T-cell (primary cell): ENCODE measurements at regions not wholly inside any gene's neighbourhood (a gene's known extent, or its start where the extent isn't known, plus 50 kb on each side); places are given as distances from the start of the nearest gene placed in this dataset.

Experiments
- ATAC-seq, 4 experiments: fragments of 200-7000 bp in 3 of 4; fragments of 150-1000 bp in 1 of 4; cut with Tn5 transposase; replicated peaks in 1 of 4; 1 replicate in 3 of 4; 2 replicates in 1 of 4; pipeline ENCODE4 v1.10.0; 2021; ENCODE audit warnings: moderate library complexity in 3 of 4, mild to moderate bottlenecking in 2 of 4, moderate number of reproducible peaks in 1 of 4
- CTCF ChIA-PET, 2 donors: fragments of 300-600 bp; sonication (Branson Sonifier 250); formaldehyde crosslinking; loops; one replicate each; lab custom pipeline; 2022; ENCODE audit warnings: antibody characterized with exemption in 2 of 2; lab: Charles Lee
- POLR2A ChIA-PET, 2 donors: fragments of 300-600 bp; sonication (Branson Sonifier 250); formaldehyde crosslinking; loops; one replicate each; lab custom pipeline; 2022; ENCODE audit warnings: antibody characterized with exemption in 2 of 2; lab: Charles Lee
- DNase-seq, 35 experiments: peaks; one replicate each; pipeline versions ENCODE4 v3.0.0 to v3.0.0-alpha.2; 2013 to 2023
- H3K27ac ChIP-seq: one replicate; pipeline ENCODE4 v1.5.1; 2013; ENCODE audit warnings: low read length
- H3K27me3 ChIP-seq, 2 experiments: replicated peaks in 1 of 2; 1 replicate in 1 of 2; 2 replicates in 1 of 2; pipeline versions ENCODE4 v1.6.1 to v1.7.0; 2013; ENCODE audit warnings: low read length in 1 of 2, mixed read lengths in 1 of 2; ENCODE audit not compliant: control insufficient read depth in 2 of 2, insufficient read depth in 2 of 2; ENCODE audit errors: extremely low read depth in 1 of 2
- H3K36me3 ChIP-seq, 2 donors: 1 replicate in 1 of 2; 2 replicates in 1 of 2; pipeline versions ENCODE4 v1.6.1 to v1.7.0; 2013; ENCODE audit warnings: low read length in 1 of 2; ENCODE audit not compliant: control insufficient read depth in 2 of 2, insufficient read depth in 1 of 2; ENCODE audit errors: extremely low read depth in 1 of 2
- H3K4me1 ChIP-seq, 2 experiments: 1 replicate in 1 of 2; 2 replicates in 1 of 2; pipeline versions ENCODE4 v1.6.1 to v1.7.0; 2013; ENCODE audit warnings: low read length in 2 of 2, mixed read lengths in 1 of 2; ENCODE audit not compliant: insufficient read depth in 2 of 2, control insufficient read depth in 1 of 2; ENCODE audit errors: extremely low read depth in 1 of 2
- H3K4me3 ChIP-seq, 2 donors: 1 replicate in 1 of 2; 2 replicates in 1 of 2; pipeline versions ENCODE4 v1.5.1 to v1.7.0; 2013; ENCODE audit warnings: mild to moderate bottlenecking in 2 of 2, low read length in 1 of 2, moderate library complexity in 1 of 2; ENCODE audit not compliant: control insufficient read depth in 1 of 2; ENCODE audit errors: extremely low read depth in 1 of 2
- H3K9me3 ChIP-seq: 2 replicates; pipeline ENCODE4 v1.7.0; 2013
- H3K27ac Mint-ChIP-seq, 2 donors: one replicate each; pipeline ENCODE4 v1.8.0; 2020 to 2021; ENCODE audit warnings: mild to moderate bottlenecking in 2 of 2, mixed read lengths in 2 of 2
- H3K27me3 Mint-ChIP-seq, 2 donors: one replicate each; pipeline ENCODE4 v1.8.0; 2021 to 2022; ENCODE audit warnings: mixed read lengths in 2 of 2
- H3K36me3 Mint-ChIP-seq: one replicate; pipeline ENCODE4 v1.8.0; 2021; ENCODE audit warnings: mixed read lengths
- H3K4me1 Mint-ChIP-seq, 3 donors: one replicate each; pipeline ENCODE4 v1.8.0; 2020 to 2022; ENCODE audit warnings: mixed read lengths in 3 of 3, mild to moderate bottlenecking in 1 of 3
- H3K4me3 Mint-ChIP-seq, 3 donors: one replicate each; pipeline ENCODE4 v1.8.0; 2020 to 2022; ENCODE audit warnings: mild to moderate bottlenecking in 3 of 3, mixed read lengths in 3 of 3, moderate library complexity in 3 of 3
- H3K9me3 Mint-ChIP-seq, 3 donors: one replicate each; pipeline ENCODE4 v1.8.0; 2020 to 2022; ENCODE audit warnings: mixed read lengths in 3 of 3
- WGBS: methylation state at CpG from one replicate; pipeline ENCODE4 v1.1.5; 2013; ENCODE audit warnings: missing lambda C conversion rate; ENCODE audit not compliant: insufficient coverage; 5-methylcytosine and 5-hydroxymethylcytosine counted together

DNA sequence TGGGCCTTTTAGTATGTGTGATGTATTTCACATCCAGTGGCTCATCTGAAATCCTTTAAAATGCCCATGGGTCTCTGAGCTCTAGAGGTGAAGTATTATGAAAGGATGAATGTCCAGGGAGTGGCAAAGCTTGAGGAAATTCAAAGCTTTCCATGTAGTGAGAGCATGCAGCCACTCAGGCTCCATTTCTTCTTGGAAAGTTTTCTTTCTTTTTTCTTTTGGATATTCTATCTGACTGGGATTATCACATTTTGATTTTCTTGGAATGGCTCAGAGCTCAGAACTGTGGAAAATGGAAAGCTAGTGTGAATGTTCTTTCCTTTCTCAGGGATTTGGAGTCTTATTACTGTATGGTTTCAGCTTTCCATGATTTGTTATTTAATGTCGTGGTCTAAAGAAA is 397.4 kb downstream of the CD109 start:
- no peak for DNase-seq
- no peaks in the 10 kb centered on the region for H3K36me3 ChIP-seq
- peaks cover 0 to 3% (median 0%) of the 10 kb centered on the region in 3 donors for H3K9me3 Mint-ChIP-seq
- WGBS, result no CpG with 5 or more reads among the region's 1 CpG
- CTCF ChIA-PET, result interaction anchor here in 1 of 2 donors (0.7 to 1.2 kb wide), 3 partner anchors 13 to 1117 kb away, joined by 3 read pairs; no protein-coding TSS in a partner anchor
- no peaks in the 10 kb centered on the region for H3K27me3 Mint-ChIP-seq
- no peaks in the 10 kb centered on the region for H3K4me1 ChIP-seq
- H3K27ac Mint-ChIP-seq, result no peak overlapping the region
- no peaks in the 10 kb centered on the region for H3K36me3 Mint-ChIP-seq
- H3K4me3 Mint-ChIP-seq, result no peak overlapping the region
- no peak overlapping the region for H3K27ac ChIP-seq
- H3K27me3 ChIP-seq, result no peaks in the 10 kb centered on the region
- no peaks in the 10 kb centered on the region for H3K9me3 ChIP-seq
- POLR2A ChIA-PET, result interaction anchor here in 1 of 2 donors (0.5 kb wide), 1 partner anchor 58 kb away, joined by 10 read pairs; no protein-coding TSS in a partner anchor
- H3K4me1 Mint-ChIP-seq, result no peaks in the 10 kb centered on the region
- no peak overlapping the region for H3K4me3 ChIP-seq
- no peak for ATAC-seq

DNA sequence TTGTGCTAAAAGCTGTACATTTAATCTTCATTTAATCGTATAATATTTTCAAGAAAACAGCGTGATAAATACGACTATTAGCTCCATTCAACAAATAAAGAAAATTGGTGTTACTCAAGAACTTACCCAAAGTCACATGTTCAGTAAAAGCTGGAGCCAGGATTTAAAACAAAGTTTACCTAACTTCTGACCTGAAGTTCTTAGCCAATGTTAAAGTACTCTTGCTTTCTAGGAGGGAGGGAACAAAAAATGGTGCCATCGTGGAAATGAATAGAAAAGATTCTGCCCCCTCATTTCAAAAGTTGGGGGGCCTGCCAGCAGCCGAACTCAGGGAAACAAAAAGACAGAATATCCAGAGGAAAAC is 395.8 kb downstream of the CD109 start:
- no peaks in the 10 kb centered on the region for H3K36me3 Mint-ChIP-seq
- ChIA-PET CTCF (interaction anchor here (1.0 to 2.1 kb wide), 3 partner anchors 87 to 1117 kb away, joined by 5 to 20 read pairs (median 9); no protein-coding TSS in a partner anchor), POLR2A (no interaction called here)
- no peaks in the 10 kb centered on the region for H3K4me1 Mint-ChIP-seq
- peaks cover 0 to 3% (median 0%) of the 10 kb centered on the region in 3 donors for H3K9me3 Mint-ChIP-seq
- 83% methylated on average over 1 of the region's 5 CpGs for WGBS
- no peak for DNase-seq
- Histone ChIP-seq H3K27me3 (no peaks in the 10 kb centered on the region), H3K27ac (no peak overlapping the region), H3K4me3 (no peak overlapping the region), H3K4me1 (no peaks in the 10 kb centered on the region), H3K9me3 (no peaks in the 10 kb centered on the region), H3K36me3 (no peaks in the 10 kb centered on the region)
- H3K4me3 Mint-ChIP-seq, result no peak overlapping the region
- no peak overlapping the region for H3K27ac Mint-ChIP-seq
- ATAC-seq, result no peak
- H3K27me3 Mint-ChIP-seq, result no peaks in the 10 kb centered on the region

DNA sequence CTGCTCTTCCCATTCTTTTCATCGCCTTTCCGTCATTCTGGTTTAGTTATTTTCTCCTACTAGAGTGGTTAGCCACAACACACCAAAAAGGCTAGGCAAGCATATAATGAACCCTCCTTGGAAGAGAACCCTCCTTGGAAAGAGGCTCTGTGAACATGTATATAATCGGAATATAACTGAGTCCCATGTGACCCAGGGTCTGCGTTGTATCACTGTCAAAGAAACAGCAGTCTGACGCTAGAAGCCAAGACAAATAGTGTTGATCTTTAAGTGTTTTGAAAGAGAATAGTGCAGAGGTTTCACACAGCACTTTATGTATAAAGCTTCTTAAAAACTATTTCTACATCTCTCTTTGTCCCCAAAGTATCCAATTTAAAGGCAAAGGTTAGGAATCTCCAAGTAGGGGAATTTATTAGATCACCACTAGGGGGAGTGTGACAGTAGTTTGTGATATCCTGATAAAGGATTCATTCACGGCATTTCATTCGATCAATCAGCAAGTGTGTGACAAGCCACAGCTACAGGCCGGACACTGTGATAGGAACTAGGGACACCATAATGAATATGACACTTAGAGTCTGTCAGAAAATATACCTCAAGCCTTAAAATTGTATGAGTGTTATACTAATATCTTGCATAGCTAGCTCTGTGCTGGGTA is 395.3 kb downstream of the CD109 start:
- Histone ChIP-seq H3K27ac (no peak overlapping the region), H3K9me3 (no peaks in the 10 kb centered on the region), H3K4me3 (no peak overlapping the region), H3K36me3 (no peaks in the 10 kb centered on the region), H3K4me1 (no peaks in the 10 kb centered on the region), H3K27me3 (no peaks in the 10 kb centered on the region)
- Mint-ChIP-seq H3K27ac (no peak overlapping the region), H3K36me3 (no peaks in the 10 kb centered on the region), H3K4me3 (no peak overlapping the region), H3K4me1 (no peaks in the 10 kb centered on the region), H3K27me3 (no peaks in the 10 kb centered on the region), H3K9me3 (peaks cover 0 to 3% (median 0%) of the 10 kb centered on the region in 3 donors)
- WGBS, result 100% methylated on average over 3 of the region's 8 CpGs
- ChIA-PET POLR2A (no interaction called here), CTCF (interaction anchor here (0.6 to 2.1 kb wide), 4 partner anchors 87 to 1118 kb away, joined by 3 to 20 read pairs (median 7); no protein-coding TSS in a partner anchor)
- DNase-seq (peak in 1 of 35 experiments; percentile 25), ATAC-seq (no peak)

DNA sequence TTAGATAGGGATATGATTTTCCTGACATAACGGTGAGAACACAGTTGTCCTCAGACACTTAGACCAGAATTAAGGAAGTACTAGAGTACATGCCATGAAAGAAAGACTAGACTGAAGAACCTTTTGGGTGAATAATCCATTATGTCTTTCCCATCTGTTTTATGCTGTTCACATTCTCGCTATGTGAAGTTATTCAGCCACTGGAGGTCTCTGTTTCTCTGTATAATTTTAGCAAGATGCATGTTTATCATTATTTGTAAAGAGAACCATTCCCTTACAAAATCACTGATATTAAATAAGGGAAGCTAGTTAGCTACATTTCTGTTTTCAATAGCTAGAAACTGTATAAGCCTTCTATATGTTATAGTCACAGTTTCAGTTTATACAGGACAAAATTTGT is 391.9 kb downstream of the CD109 start:
- Mint-ChIP-seq H3K36me3 (no peaks in the 10 kb centered on the region), H3K4me1 (no peaks in the 10 kb centered on the region), H3K4me3 (no peak overlapping the region), H3K27me3 (no peaks in the 10 kb centered on the region), H3K27ac (no peak overlapping the region), H3K9me3 (no peaks in the 10 kb centered on the region)
- Histone ChIP-seq H3K27me3 (no peaks in the 10 kb centered on the region), H3K9me3 (no peaks in the 10 kb centered on the region), H3K36me3 (no peaks in the 10 kb centered on the region), H3K4me3 (no peak overlapping the region), H3K27ac (no peak overlapping the region), H3K4me1 (no peaks in the 10 kb centered on the region)
- CTCF ChIA-PET, result no interaction called here
- WGBS, result no CpG with 5 or more reads among the region's 2 CpGs
- POLR2A ChIA-PET, result no interaction called here
- DNase-seq (no peak), ATAC-seq (no peak)

DNA sequence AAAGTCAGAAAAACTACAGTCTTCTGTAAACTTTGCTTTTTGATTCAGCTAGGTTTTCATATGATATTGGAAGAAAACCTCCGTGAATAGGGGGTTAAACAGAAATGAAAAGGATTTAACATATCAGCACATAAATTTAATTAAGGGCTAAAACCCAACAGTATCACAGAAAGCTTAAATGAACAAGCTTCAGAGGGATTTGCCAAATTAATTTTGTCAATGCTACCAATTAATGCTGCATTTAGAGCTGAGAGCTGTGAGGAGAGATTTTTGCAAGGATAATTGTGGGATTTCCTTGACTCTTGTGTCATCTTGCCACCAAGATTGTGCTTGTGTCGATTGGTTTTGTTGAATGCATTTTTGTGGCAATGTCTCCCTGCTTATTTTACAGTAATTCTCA is 379.9 kb downstream of the CD109 start:
- Mint-ChIP-seq H3K27ac (no peak overlapping the region), H3K4me3 (no peak overlapping the region), H3K9me3 (peaks cover 0 to 5% (median 0%) of the 10 kb centered on the region in 3 donors), H3K27me3 (no peaks in the 10 kb centered on the region), H3K36me3 (no peaks in the 10 kb centered on the region), H3K4me1 (no peaks in the 10 kb centered on the region)
- H3K27ac ChIP-seq, result no peak overlapping the region
- ATAC-seq (no peak), DNase-seq (no peak)
- CTCF ChIA-PET, result no interaction called here
- no peak overlapping the region for H3K4me3 ChIP-seq
- H3K36me3 ChIP-seq, result no peaks in the 10 kb centered on the region
- POLR2A ChIA-PET, result no interaction called here
- H3K27me3 ChIP-seq, result no peaks in the 10 kb centered on the region
- H3K9me3 ChIP-seq, result no peaks in the 10 kb centered on the region
- no peaks in the 10 kb centered on the region for H3K4me1 ChIP-seq
- 80% methylated on average over 1 of the region's 2 CpGs for WGBS

DNA sequence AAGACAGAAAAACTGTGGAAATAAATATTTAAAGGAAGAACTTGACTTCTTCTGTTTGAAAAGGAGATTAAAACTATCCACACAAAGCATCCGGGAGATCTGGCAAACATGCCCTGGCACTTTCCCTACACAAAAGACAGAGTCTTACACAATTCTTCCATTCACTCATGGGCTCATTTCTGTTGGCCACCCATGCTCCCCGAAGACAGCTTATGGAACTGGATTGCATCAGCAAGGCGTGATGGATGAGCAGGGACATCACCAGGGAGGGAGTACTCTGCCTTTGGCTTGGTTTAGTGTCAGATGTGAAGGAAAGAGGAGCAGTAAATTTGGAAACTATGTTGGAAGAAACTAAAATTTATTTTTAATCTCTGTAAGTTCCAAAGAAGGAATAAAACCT is 379.3 kb downstream of the CD109 start:
- DNase-seq, result no peak
- no peaks in the 10 kb centered on the region for H3K36me3 ChIP-seq
- WGBS, result 80% methylated on average over 2 of the region's 3 CpGs
- no peak for ATAC-seq
- POLR2A ChIA-PET, result no interaction called here
- no peak overlapping the region for H3K27ac Mint-ChIP-seq
- no peaks in the 10 kb centered on the region for H3K27me3 ChIP-seq
- no peaks in the 10 kb centered on the region for H3K9me3 ChIP-seq
- H3K27ac ChIP-seq, result no peak overlapping the region
- no peaks in the 10 kb centered on the region for H3K4me1 ChIP-seq
- H3K4me3 Mint-ChIP-seq, result no peak overlapping the region
- CTCF ChIA-PET, result no interaction called here
- H3K9me3 Mint-ChIP-seq, result peaks cover 0 to 5% (median 0%) of the 10 kb centered on the region in 3 donors
- H3K36me3 Mint-ChIP-seq, result no peaks in the 10 kb centered on the region
- no peak overlapping the region for H3K4me3 ChIP-seq
- H3K27me3 Mint-ChIP-seq, result no peaks in the 10 kb centered on the region
- H3K4me1 Mint-ChIP-seq, result no peaks in the 10 kb centered on the region
